ENCODE measurements at regions not wholly inside any gene's neighbourhood (a gene's known extent, or its start where the extent isn't known, plus 50 kb on each side); places are given as distances from the start of the nearest gene placed in this dataset.

GRCh38 chr12:107925125-107925524 lies 150.6 kb downstream of the ASCL4 start:
- no peak for TF ChIP-seq CTCF (IDR thresholded peaks at IDR 0.05; ENCODE audit: insufficient read depth, low read length)
- TF ChIP-seq POLR2AphosphoS5 (IDR thresholded peaks at IDR 0.05; ENCODE audit: low read depth), result no peak
- no peak for TF ChIP-seq GABPA (IDR thresholded peaks at IDR 0.05; ENCODE audit: low read depth)
- no peak for TF ChIP-seq REST (IDR thresholded peaks at IDR 0.05; ENCODE audit: insufficient replicate concordance, low read depth)
- TF ChIP-seq SPI1 (IDR thresholded peaks at IDR 0.05; ENCODE audit: borderline replicate concordance, low read depth), result no peak
